Left kidney (tissue), 1 donor: ENCODE measurements at regions not wholly inside any gene's neighbourhood (a gene's known extent, or its start where the extent isn't known, plus 50 kb on each side); places are given as distances from the start of the nearest gene placed in this dataset.
"Not testable (repeated sequence)": the region's sequence is repeated elsewhere in the genome, so short reads cannot be mapped to it uniquely, and the experiment has no call there.

Experiments used
- DNase-seq: peaks from one replicate; pipeline ENCODE4 v3.0.0-alpha.2; 2013

DNA sequence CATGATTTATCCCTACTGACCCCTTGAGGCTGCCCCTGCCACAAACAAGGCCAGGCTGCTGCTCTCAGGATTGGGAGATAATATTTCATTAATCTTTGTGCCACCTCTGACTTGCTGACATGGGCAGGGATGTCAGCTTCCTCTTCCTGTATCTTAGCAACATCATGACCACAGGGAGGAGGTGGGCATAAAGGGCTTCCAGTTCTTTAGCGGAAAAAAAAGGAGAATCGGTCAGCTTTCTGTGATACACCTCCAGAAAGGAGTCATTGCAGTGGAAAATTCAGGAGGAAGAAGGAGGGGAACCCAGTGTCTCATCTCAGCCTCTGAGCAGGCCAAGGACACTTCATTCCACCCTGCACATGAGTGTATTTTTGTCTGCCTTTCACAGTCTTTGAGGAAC, 206.8 kb upstream of the SDK2 start:
- DNase-seq, result no peak

DNA sequence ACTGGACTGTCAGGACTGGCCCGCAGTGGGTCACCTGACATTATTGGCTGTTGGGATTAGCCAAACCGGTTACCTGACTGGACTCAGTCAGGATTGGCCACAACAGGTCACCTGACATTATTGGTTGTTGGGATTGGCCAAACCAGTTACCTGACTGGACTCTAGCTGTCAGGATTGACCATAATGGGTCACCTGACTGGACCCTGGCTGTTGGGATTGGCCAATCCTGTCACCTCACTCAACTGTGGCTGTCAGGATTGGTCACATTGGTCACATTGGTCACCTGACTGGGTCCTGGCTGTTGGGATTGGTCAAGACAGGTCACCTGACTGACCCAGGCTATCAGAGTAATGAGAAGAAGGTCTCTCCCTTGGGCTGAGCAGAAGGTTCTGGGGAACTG, 207.7 kb upstream of the SDK2 start:
- no peak for DNase-seq

DNA sequence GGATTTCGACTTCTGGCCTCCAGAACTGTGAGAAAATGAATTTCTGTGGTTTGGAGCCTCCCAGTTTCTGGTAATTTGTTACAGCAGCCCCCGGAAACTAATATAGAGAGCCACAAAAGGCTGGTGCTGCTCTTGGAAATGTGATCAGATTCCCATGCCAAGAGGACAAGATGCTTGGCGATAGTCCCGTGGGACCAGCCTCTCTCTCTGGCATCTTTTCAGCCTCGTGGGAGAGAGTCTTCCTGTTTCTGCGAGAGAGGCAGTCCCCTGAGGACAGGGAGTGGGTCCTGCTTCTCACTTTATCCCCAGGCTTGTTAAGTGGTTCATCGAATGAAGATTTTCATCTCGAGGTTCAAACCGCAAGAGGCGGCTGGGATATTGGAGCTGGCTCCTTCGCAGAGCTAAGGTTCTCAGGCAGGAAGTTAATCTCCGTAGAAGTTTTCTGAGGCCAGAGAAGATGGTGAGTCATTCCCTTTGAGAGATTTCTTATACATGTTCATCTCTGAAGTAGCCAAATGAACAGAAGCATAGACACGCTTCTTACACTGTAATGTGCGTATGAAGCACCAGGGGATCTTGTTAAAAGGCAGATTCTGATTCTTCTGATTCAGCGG, 211.6 kb upstream of the SDK2 start:
- no peak for DNase-seq

DNA sequence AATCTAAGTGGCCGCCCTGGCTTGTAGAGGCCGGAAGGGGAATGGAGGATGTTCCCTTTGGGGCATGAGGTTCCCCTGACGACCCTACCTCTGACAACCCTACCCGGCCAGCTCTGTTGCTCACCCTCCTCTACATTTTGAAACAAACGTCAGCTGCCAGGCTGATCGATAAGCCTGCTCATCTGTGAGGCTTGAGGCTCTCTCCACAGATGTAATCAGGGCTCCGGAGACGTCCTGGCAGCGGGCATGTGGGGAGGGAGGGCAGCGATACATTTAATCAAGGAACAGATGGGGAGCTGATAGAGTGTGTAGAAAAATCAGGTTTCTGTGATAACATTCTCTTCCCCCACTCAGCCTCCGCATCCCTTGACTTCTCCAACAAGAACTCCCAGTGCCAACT, 212.3 kb upstream of the SDK2 start:
- no peak for DNase-seq

DNA sequence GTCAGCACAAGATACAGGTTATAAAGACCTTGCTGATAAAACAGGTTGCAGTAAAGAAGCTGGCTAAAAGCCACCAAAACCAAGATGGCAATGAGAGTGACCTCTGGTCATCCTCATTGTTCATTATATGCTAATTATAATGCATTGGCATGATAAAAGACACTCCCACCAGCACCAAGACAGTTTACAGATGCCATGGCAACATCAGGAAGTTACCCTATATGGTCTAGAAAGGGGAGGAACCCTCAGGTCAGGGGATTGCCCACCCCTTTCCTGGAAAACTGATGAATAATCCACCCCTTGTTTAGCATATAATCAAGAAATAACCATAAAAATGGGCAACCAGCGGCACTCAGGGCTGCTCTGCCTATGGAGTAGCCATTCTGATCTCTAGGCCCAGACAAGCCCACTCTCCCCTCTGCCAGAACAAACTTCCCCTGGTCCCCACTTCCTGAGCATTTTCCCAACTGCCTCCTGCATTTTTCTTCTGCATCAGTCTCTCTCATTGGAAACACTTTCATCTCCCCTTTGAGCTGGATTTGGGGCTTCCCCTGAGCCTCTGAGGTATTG, 215.3 kb upstream of the SDK2 start:
- not testable (repeated sequence) for DNase-seq

DNA sequence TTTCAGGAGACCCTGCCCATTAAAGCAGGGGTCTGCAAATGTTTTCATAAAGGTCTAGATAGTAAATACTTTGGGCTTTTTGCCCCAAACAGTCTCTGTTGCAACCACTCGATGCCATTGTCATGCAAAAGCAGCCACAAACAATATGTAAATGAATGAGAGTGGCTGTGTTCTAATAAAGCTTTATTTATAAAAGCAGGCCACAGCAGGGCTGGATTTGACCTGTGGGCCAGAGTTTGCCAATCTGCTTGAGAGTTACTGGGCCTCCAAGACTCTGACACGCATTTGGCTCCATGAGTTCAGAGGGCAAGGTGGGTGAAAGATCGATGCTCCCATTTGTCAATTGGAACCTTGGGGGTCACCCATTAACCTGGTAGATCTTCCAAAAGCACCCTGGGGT, 217.3 kb upstream of the SDK2 start:
- DNase-seq, result no peak

DNA sequence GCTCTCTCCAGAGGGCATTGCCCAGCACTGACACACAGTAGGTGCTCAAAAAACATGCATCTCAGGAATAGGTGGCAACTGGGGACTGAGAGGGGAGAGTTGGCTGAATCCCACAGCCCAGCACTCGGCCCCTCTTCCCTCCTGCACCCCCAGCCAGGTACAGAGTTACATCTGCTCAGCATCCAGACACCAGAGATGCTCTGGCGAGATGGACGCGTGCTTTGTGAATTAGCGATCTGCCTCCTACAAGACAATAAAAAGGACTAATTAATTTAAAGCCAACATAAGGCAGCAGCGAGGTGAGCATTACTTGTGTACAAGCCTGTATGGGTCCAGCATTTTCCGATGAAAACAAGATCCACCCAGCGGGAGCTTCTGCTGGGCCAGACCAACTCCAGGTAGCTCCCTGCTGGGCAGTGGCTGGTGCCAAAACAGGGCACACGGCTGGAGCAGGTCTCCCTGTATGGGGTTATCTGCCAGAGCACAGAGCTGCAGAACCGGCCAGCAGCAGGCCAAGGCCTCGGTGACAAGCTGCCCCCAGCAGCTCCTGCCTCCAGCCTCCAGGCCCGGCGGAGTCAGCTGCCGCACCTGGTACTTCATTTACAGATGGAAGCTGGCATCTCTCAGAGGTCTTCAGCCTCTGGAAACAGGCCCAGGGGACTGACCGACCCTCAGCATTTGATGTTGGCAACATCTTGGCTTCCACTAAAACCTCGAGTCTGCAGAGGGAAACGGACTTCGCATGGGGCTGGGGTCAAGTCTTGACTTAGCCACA, 219.7 kb upstream of the SDK2 start:
- no peak for DNase-seq

DNA sequence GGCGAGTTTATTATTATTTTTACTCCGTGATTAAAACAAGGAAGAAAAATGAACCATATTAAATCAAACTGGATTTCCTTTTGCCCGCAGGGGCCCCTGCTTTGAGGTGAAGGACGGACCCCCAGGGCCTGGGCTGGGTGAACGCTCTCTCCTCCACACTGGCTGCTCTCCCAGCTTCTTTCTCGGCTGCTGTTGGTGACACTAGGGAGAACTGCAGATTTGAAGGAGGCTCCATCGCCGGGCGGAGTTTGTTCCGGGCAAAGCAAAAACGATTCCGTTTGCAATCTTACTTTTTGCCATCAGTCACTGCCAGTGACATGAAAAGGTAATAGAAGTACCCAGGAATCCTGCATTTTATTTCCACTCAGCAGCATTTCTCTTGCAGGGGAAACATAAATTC, 221.6 kb upstream of the SDK2 start:
- DNase-seq, result no peak

DNA sequence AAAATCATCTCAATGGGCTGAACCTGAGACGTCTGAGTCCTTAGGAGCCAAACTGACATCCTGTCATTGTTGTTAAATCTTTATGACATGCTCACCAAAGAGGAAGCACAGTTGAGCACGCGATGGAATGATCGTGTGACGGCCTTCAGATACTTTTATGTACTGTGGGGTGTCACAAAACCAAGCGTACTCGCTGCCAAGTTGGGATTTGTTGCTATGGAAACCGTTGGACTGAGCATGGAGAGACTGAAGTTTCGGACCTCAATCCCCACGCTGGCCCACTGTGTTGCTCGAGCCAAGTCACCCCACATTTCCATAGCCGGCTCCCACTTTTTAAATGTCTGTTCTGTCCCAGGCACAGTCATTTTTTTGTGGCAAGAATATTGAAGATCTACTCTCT, 222.8 kb upstream of the SDK2 start:
- no peak for DNase-seq

DNA sequence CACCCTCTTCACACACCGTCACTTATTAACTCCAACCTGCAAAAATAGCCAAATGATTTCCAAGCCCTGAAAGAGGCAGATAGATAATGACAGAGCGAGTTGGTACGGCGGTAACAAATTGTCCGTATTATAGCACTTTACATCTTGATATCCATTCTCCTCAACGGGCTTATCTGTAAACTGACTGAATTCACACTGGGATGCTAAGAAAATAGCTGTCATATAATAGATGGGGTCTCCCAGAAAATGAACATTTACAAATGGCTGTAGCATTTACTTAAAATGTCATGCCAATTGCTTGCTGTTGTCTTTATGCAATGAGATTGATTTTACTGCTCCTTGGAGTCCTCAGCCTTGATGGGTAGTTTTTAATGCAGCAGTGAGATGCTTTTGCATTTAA, 225.8 kb upstream of the SDK2 start:
- no peak for DNase-seq

DNA sequence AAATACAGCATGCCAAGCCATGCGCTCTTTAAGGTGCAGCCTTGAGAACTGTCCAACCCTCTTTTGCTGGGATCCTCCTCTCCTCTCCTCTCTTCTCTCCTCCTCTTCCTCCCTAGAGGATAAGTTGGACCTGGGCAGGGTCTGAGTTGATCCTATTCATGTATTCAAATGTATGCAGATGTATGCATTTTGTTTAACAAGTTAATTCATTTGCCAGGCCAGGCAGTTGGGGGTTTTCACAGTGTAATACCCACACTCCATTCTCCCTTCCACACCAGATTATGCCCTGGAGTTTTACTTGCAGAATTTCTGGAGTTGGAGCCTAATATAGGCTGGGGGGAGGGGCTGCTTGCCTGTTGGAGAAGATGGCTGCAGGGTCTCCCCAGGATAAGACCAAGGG, 226.2 kb upstream of the SDK2 start:
- no peak for DNase-seq

DNA sequence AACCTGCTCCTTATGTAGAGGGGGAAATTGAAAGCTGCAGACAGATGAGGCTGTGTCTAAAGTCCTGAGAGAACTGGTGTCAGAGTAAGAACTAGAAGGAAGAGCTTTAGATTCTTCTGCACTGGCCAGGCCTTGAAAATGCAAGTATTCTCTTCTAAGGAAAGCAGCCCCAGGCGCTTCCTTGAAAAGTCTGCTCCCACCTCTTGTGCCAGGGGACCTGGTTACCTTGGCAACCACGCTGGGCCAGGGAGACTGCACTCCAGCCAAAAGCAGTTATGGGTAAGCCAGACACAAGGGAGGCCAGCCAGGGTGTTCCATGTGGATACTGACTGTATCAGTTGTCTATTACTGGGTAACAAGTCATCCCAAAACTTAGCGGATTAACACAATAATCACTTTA, 228.6 kb upstream of the SDK2 start:
- no peak for DNase-seq

DNA sequence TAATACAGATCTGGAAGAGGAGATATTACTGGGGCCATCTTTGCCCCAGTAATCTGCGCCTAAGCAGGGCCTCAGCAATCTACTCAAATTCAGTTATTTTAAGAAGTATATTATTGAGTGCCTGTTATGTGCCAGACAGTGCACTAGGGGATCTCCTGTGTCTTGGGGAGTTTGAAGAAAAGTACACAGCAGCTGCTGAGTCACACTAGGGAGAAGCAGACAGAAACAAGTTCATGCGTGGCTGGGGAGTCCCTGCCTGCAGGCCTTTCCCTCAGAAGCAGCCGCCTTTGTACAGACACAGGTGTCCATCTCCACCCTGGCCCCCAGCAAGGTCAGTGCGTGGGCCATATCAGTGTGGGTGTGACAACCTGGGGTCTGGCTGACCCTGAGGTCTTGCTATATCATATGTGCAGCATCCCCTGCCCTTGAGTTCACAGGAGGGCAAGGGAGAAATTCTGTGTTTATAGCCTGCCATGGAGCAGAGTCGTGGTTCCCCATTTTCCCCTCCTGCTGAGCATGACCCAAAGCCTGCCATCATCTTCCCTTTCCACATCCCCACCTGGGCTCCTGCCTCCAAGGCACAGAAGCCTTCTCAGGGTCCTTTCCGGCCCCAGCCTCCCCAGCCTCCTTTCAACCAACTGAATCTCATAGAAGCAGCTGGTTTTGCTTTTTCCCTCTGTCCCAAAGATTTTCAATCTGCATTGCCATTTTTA, 229.9 kb upstream of the SDK2 start:
- no peak for DNase-seq

DNA sequence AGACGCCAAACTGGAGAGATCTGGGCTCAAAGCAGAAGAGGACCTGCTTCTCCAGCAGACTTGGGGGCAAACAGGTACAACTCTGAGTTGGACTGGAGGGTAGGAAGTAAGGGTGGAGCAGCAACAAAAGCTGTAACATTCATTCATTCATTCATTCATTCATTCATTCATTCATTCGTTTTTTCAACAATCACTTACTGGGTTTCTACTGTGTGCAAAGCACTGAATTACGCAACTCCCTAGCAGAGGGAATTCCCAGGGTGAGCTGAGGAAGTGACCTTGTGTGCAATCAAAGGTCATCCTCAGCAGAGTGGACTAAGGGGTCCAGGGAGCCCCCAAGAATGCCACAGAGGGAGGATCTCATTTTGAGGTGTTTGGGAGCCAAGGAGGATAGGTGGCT, 231.1 kb upstream of the SDK2 start:
- DNase-seq, result no peak

DNA sequence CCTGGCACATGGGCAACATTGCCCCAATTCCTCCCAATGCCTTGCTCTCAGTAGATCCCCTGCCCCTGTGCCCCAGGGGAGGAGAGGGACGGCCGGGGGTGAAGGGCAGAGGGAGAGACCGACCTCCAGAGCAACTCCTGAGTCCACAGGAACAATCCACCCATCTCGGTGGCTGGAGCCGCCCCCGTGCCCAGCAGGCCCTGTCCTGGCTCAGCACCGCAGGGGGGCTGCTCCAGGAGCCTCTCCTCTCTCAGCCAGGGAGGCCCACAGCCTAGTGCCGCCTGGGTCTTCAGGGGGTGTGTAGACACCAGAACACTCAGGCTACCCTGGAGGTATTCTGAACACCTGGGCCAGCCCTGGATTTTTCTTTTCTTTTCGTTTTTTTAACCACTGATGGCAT, 233.7 kb upstream of the SDK2 start:
- no peak for DNase-seq

DNA sequence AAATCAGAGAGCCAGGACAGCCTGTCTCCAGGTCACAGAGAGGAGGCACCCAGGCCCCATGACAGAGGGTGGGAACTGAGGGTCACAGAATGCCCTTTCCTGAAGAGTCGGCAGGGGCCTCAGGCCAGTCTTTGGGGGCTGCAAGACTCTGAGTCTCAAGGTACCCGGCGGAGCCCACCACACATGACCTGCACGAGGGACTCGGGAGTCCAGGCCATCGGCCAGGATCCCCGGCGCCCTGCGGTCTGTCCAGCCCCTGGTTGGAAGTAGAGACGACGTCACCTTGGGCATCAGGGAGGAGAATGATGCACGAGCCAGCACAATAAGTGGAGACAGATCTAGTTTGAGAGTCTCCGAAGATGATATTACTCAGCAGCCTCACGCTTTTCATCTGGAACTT, 234.7 kb upstream of the SDK2 start:
- no peak for DNase-seq

DNA sequence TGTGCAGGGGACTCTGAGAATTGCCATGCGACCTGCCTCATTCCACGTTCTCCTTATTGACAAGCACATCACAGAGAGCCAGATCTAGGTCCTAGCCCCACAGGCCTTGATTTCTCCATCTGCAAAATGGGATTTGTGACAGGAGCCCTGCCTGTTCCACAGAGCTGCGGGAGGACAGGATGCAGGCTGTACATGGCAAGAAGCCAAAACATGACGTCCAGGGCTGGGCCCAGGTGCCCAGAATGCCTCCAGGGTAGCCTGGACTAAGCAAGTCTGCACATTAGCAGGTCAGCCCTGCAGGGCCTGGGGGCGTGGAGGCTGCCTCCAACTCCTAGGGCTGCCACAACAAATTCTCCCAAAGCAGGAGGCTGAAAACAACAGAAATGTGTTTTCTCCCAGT, 235.7 kb upstream of the SDK2 start:
- DNase-seq, result no peak

DNA sequence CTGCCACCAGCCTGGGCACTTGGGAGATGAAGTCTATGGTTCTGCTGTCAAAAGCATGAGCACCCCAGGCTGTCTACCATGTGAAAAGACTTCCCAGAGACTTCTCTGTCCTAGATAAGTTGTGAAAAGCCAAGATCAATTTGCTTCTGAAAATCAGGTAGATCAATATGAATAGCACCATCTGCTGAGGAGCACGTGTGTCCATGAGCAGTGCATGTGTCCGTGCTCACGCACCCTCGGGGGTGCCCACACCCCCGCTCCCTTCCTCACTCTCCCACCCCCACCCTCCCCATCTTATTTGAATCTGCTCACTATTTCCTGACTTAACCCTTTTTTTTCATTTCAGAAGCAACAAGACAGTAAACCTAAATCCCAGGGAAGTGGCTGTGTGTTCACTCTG, 238.3 kb upstream of the SDK2 start:
- no peak for DNase-seq

DNA sequence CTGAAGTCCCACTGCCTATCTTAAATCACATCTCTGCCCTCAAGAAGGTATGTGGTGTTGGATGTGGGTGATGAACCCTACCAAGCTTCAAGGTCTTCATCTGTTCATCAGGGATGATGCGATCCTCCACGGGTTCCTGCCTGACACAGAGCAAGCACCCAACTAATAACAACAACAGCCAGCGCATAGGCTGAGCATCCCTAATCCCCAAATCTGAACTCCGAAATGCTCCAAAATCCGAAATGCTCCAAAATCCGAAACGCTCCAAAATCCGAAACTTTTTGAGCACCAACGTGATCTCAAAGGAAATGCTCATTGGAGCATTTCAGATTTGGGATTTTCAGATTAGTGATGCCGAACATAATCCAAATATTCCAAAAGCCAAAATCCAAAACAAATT, 238.9 kb upstream of the SDK2 start:
- DNase-seq, result no peak

DNA sequence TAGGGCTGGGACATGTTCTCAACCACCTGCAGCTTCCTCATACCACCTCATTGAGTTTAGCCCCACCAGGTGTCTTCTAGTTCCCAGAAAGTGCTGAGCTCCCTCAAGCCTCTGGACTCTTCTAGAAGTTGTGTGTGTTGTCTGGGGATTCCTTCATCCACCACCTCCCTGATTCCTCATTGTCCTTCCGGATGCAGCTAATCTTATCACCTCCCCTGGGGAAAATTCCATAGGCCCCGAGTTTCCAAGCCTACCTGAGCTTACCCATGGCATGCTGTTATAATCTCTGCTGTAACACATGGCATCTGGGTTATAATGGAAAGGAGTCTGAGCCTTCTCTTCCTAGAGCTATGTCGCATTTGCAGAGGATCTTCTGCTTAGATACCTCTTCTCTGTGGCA, 243.5 kb upstream of the SDK2 start:
- no peak for DNase-seq

DNA sequence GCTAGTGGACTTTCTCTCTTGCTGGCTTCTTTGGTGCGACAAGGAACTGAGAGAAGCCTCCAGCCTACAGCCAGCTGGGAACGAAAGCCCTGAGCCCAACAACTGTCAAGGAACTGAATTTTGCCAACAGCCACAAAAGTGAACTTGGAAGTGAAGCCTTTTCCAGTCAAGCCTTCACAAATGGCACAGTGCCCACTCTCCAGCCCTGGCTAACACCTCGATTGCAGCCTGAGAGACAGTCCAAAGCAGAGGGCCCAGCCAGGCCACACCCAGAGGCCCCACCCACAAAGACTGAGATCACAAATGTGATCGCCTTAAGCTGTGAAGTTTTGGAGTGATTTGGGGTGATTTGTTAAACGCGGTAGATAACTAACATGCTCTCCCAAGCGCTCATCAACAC, 244.6 kb upstream of the SDK2 start:
- no peak for DNase-seq

DNA sequence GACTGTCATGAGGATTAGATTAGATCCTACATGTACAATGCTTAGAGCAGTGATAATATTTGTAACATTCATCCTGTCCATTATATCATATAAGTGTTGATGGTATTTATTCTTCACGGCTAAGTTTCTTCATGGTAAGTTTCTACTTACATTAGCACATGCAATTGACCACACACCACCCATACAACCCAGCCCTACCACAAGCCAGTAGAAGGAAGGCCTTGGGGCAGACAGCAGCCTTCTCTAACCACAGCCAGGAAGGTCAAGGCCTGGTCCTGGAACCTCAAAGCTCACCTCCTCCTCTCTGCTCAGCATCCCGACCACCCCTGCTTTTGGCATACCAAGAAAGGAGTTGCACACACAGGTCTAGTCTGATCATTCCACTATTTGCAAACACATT, 245.2 kb upstream of the SDK2 start:
- DNase-seq, result no peak

DNA sequence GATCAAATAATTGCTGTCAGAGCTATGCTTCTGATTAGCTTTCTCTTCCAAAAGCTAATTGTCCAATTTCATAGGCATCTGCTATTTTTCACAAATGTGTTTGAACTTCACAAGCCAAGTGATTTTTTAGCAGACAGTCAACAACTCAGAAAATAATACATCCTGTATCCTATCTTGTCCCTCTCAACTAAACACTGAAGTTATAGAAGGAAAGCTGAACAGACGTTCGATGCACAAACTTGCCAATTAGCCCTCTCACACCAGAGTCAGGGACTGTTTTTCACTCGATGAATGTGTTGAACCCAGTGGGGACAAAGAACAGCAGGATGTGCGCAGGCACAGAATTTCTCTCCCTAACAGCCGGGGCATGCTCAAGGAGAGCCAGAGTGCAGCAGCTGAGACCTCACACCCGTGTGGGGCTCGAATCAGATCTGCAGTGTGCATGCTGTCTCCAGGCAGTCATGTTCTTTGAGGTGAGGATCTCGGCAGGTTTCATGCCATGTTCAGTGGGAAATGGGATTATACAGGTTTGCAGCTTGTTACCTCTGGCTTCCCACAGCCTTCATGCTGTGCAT, 246.7 kb upstream of the SDK2 start:
- no peak for DNase-seq
